ENCODE measurements at regions not wholly inside any gene's neighbourhood (a gene's known extent, or its start where the extent isn't known, plus 50 kb on each side); places are given as distances from the start of the nearest gene placed in this dataset.

DNA sequence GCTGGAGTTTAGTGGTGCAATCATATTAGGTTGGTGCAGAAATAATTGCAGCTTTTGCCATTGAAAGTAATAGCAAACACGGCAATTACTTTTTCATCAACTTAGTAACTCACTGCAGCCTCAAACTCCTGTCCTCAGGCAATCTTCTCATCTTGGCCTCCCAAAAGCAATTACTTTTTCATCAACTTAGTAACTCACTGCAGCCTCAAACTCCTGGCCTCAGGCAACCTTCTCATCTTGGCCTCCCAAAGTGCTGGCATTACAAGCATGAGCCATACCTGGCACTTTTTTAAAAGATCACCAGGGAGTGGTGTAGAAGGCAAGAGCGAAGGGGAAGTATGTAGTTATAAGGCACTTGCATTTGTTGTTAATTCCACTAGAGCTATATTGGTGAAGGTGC, 491.1 kb upstream of the ADGRL3 start:
- Histone ChIP-seq H3K4me2 (ENCODE audit: insufficient read depth in 1 of 2, low read depth in 2 of 2, low read length in 2 of 2) (no peak overlapping the region), H4K20me1 (replicated peaks in 1 of 2; ENCODE audit: control insufficient read depth in 1 of 2, insufficient read depth in 2 of 2, low read length in 2 of 2) (no peaks in the 10 kb centered on the region), H3K23me2 (ENCODE audit: low read depth, low read length) (no peaks in the 10 kb centered on the region), H3K4me1 (replicated peaks in 1 of 4; ENCODE audit: control insufficient read depth in 3 of 4, insufficient read depth in 4 of 4, low read length in 3 of 4) (no peaks in the 10 kb centered on the region), H4K5ac (ENCODE audit: insufficient read length, low read depth, low read length) (no peak overlapping the region), H2BK12ac (ENCODE audit: low read depth, low read length) (no peak overlapping the region), H2AK5ac (ENCODE audit: low read depth, low read length) (no peak overlapping the region), H2BK120ac (replicated peaks; ENCODE audit: low read depth, low read length) (no peak overlapping the region), H3K18ac (ENCODE audit: extremely low read depth, low read length) (no peak overlapping the region), H3K56ac (replicated peaks; ENCODE audit: insufficient read length, low read depth, low read length) (no peak overlapping the region), H3K79me1 (ENCODE audit: low read depth, low read length) (no peaks in the 10 kb centered on the region), H3K23ac (ENCODE audit: insufficient read length) (no peak overlapping the region), H4K91ac (replicated peaks; ENCODE audit: insufficient read length, low read length) (no peak overlapping the region), H4K8ac (ENCODE audit: extremely low read depth, insufficient read depth, low read length) (no peak overlapping the region), H3K14ac (ENCODE audit: insufficient read length) (no peak overlapping the region), H3K36me3 (ENCODE audit: control insufficient read depth in 2 of 4, insufficient read depth in 4 of 4, low read length in 3 of 4) (no peaks in the 10 kb centered on the region), H2AFZ (ENCODE audit: low read length) (no peak overlapping the region), H2BK15ac (ENCODE audit: low read length) (no peak overlapping the region), H3K27ac (ENCODE audit: low read depth, low read length) (no peak overlapping the region), H2BK20ac (ENCODE audit: low read length) (no peak overlapping the region), H3K4ac (replicated peaks; ENCODE audit: insufficient read length, low read depth, low read length) (no peak overlapping the region), H3K9ac (replicated peaks in 1 of 4; ENCODE audit: extremely low read depth in 1 of 4, low read depth in 3 of 4, low read length in 3 of 4) (no peak overlapping the region), H3K9me3 (ENCODE audit: insufficient read depth in 2 of 2, low read depth in 1 of 2, low read length in 1 of 2) (no peaks in the 10 kb centered on the region), H3K79me2 (ENCODE audit: control insufficient read depth in 1 of 2, insufficient read depth in 2 of 2, low read length in 2 of 2) (no peaks in the 10 kb centered on the region), H3K27me3 (replicated peaks in 1 of 4; ENCODE audit: control insufficient read depth in 3 of 4, extremely low read depth in 1 of 4, insufficient read depth in 3 of 4, low read length in 3 of 4) (no peaks in the 10 kb centered on the region), H2BK5ac (ENCODE audit: low read depth, low read length) (no peak overlapping the region), H3K4me3 (ENCODE audit: extremely low read depth in 1 of 4, insufficient read depth in 2 of 4, low read depth in 3 of 4, low read length in 4 of 4) (no peak overlapping the region)
- TF ChIP-seq POLR2AphosphoS5 (IDR thresholded peaks at IDR 0.05; ENCODE audit: low read depth, low read length): no peak
- no peak for TF ChIP-seq RXRA (IDR thresholded peaks at IDR 0.05; ENCODE audit: insufficient read depth, low read depth, low read length)
- TF ChIP-seq RAD21 (IDR thresholded peaks at IDR 0.05 in 1 of 2, conservative IDR thresholded peaks at IDR 0.05 in 1 of 2; ENCODE audit: low read depth in 2 of 2, low read length in 2 of 2): no peak
- ChIA-PET CTCF (ENCODE audit: partially characterized antibody) (no interaction called here), POLR2A (ENCODE audit: partially characterized antibody) (no interaction called here)
- WGBS, 2 experiments (ENCODE audit: extremely low coverage in 1 of 2, insufficient coverage in 1 of 2, insufficient read length in 1 of 2, insufficient replicate concordance in 2 of 2, low coverage in 1 of 2, low lambda C conversion rate in 2 of 2, missing lambda C conversion rate in 1 of 2): 84% methylated on average over 2 of the region's 2 CpGs; no CpG with 5 or more reads in 1 of the 2 experiments
- no peak for FAIRE-seq
- DNase-seq (ENCODE audit: low read depth in 1 of 2, low spot score in 2 of 2): no peak
